Adrenal gland (tissue), 9 donors: ENCODE measurements at regions not wholly inside any gene's neighbourhood (a gene's known extent, or its start where the extent isn't known, plus 50 kb on each side); places are given as distances from the start of the nearest gene placed in this dataset.

Experiments
- DNase-seq, 7 donors: peaks; one replicate each; pipeline ENCODE4 v3.0.0-alpha.2; 2019 to 2020
- H3K27ac ChIP-seq, 5 donors: fragments of 200-600 bp; sonication (generic) in 4 of 5; 1 replicate in 3 of 5; 2 replicates in 2 of 5; pipeline versions ENCODE4 v1.5.1 to v1.8.0; 2016 to 2020; ENCODE audit warnings: mild to moderate bottlenecking in 1 of 5
- H3K27me3 ChIP-seq: fragments of 200-600 bp; 2 replicates; pipeline ENCODE4 v1.8.0; 2021
- H3K36me3 ChIP-seq, 2 donors: fragments of 200-600 bp; replicated peaks in 1 of 2; 1 replicate in 1 of 2; 2 replicates in 1 of 2; pipeline versions ENCODE4 v1.5.1 to v1.8.0; 2018 to 2022
- H3K4me1 ChIP-seq, 2 donors: fragments of 200-600 bp; replicated peaks in 1 of 2; 1 replicate in 1 of 2; 2 replicates in 1 of 2; pipeline versions ENCODE4 v1.5.1 to v1.8.0; 2018 to 2021
- H3K4me3 ChIP-seq, 4 donors: fragments of 200-600 bp; sonication (generic) in 3 of 4; one replicate each; pipeline ENCODE4 v1.5.1; 2016 to 2018
- H3K9me3 ChIP-seq, 3 donors: fragments of 200-600 bp; sonication (generic) in 1 of 3; replicated peaks in 1 of 3; 1 replicate in 2 of 3; 2 replicates in 1 of 3; pipeline versions ENCODE4 v1.5.1 to v1.8.0; 2016 to 2021
- POLR2A ChIP-seq, 2 donors: fragments of 450-650 bp; IDR thresholded peaks; one replicate each; pipeline ENCODE4 v1.6.1; 2017; ENCODE audit warnings: antibody characterized with exemption in 2 of 2, mild to moderate bottlenecking in 2 of 2, moderate library complexity in 1 of 2
- WGBS, 4 donors: extraction: QIAGEN DNeasy Blood & Tissue Kit in 2 of 4; methylation state at CpG; one replicate each; pipeline versions ENCODE4 v1.1.5 to v1.1.7; 2013 to 2017; 5-methylcytosine and 5-hydroxymethylcytosine counted together
- intact Hi-C, 2 donors: fragments of 100-400 bp; cut with DNase I; formaldehyde crosslinking; loops; one replicate each; pipeline versions ENCODE4 v1.14.1 to v1.15.0; 2022 to 2023
- TF ChIP-seq, protein P1 (sequence below), 6 experiments: fragments of 450-650 bp in 4 of 6; fragments of 200-600 bp in 2 of 6; sonication (generic) in 1 of 6; IDR thresholded peaks; 1 replicate in 5 of 6; 2 replicates in 1 of 6; pipeline versions ENCODE4 v1.5.1 to v1.8.0; 2016 to 2021; ENCODE audit warnings: antibody characterized with exemption in 6 of 6, mild to moderate bottlenecking in 2 of 6, moderate library complexity in 1 of 6
- donor health status: healthy with polysubstance abuse.
- donor health status: Bipolar disorder and iron deficiency.
- donor health status: DM: yes; HTN: yes; CAD: no.
- donor health status: DM: no; HTN: no; CAD: no.
- donor health status: DM: no; HTN: no; CAD: no.

DNA sequence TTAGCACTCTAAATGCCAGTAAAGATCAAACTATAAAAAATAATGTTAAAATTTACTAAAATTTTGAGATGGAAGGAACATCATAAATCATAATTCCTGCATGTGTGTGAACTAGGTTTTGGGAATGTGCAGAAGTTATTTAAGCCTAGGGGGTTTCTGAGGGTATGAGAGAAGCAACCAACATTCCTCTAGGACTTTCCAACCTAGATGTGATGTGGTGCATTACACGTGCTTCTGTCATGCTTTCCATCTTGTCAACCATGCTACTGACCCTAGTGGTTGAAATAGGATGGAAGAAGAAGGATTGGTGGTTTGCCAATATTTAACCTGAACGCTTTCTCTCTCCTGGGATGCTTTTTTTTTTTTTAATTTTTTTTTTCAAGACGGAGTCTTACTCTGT, 209.3 kb downstream of the AEBP2 start:
- Histone ChIP-seq H3K27me3 (no peaks in the 10 kb centered on the region), H3K9me3 (no peaks in the 10 kb centered on the region), H3K36me3 (no peaks in the 10 kb centered on the region), H3K4me3 (no peak overlapping the region), H3K27ac (no peak overlapping the region), H3K4me1 (peaks cover 0 to 7% of the 10 kb centered on the region in 2 donors)
- intact Hi-C loops: no loop called here
- TF ChIP-seq, protein P1, sequence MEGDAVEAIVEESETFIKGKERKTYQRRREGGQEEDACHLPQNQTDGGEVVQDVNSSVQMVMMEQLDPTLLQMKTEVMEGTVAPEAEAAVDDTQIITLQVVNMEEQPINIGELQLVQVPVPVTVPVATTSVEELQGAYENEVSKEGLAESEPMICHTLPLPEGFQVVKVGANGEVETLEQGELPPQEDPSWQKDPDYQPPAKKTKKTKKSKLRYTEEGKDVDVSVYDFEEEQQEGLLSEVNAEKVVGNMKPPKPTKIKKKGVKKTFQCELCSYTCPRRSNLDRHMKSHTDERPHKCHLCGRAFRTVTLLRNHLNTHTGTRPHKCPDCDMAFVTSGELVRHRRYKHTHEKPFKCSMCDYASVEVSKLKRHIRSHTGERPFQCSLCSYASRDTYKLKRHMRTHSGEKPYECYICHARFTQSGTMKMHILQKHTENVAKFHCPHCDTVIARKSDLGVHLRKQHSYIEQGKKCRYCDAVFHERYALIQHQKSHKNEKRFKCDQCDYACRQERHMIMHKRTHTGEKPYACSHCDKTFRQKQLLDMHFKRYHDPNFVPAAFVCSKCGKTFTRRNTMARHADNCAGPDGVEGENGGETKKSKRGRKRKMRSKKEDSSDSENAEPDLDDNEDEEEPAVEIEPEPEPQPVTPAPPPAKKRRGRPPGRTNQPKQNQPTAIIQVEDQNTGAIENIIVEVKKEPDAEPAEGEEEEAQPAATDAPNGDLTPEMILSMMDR (IDR thresholded peaks at IDR 0.05): no peak
- TF ChIP-seq POLR2A (IDR thresholded peaks at IDR 0.05): no peak
- 72 to 96% (median 91%) methylated on average over 3 of the region's 3 CpGs for WGBS, 4 donors
- DNase-seq: no peak

DNA sequence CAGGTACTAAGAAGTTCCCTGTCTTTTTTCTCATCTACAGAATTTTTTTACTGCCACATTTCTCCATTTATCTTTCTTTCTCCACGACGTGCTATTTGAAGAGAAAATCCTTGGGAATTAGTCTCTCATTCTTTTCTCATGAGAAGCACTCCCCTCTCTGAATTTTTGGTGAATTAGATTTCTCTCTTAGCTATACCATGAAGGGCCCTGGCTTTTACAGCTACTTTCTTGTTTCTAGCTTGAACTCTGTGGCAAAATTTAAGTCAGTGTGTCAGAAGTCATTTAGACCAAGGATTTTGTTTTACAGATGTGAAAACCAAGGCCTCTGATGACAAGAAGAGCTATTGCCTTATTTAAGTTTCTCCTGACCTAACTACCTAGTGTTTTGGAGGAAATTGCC, 213.1 kb downstream of the AEBP2 start:
- no peak for DNase-seq
- intact Hi-C loops: no loop called here
- Histone ChIP-seq H3K27me3 (no peaks in the 10 kb centered on the region), H3K27ac (no peak overlapping the region), H3K4me3 (no peak overlapping the region), H3K9me3 (no peaks in the 10 kb centered on the region), H3K36me3 (no peaks in the 10 kb centered on the region), H3K4me1 (peaks cover 0 to 7% of the 10 kb centered on the region in 2 donors)
- no peak for TF ChIP-seq POLR2A (IDR thresholded peaks at IDR 0.05)
- TF ChIP-seq, protein P1 (IDR thresholded peaks at IDR 0.05): no peak
- WGBS, 4 donors: 17 to 43% (median 31%) methylated on average over 2 of the region's 2 CpGs

DNA sequence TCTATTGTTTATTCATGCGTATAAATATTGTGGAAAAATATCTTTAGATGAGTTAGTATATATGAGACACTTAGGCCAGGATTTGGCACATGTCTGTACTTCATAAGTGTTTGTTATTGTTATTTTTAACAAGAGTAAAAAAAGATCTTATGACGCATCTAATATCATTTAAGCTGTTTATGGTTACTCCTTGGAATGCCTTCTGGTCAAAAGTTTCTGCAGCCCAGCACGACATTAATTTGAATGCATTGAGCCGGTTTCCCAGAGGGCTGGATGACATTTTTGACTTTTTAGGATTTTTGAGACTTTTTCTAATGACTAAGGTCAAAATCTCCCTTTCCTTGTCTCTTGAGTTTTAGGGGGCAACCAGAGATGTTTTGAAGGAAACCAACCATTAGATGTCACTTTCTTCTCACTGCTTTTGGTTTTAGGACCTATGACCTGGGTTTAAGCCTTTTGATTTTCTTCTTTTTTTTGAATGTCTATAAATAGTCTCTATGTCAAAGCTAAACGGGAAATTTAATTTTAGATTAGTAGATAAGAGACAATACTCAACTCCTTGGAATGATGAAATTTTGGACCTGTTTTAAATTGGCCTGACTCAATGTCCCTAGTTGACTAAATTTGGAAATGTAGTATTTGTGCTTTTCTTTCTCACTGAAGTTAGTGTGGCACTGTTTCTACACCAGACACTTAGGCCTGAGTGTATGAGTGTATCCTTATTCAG, 215.5 kb downstream of the AEBP2 start:
- DNase-seq: no peak

DNA sequence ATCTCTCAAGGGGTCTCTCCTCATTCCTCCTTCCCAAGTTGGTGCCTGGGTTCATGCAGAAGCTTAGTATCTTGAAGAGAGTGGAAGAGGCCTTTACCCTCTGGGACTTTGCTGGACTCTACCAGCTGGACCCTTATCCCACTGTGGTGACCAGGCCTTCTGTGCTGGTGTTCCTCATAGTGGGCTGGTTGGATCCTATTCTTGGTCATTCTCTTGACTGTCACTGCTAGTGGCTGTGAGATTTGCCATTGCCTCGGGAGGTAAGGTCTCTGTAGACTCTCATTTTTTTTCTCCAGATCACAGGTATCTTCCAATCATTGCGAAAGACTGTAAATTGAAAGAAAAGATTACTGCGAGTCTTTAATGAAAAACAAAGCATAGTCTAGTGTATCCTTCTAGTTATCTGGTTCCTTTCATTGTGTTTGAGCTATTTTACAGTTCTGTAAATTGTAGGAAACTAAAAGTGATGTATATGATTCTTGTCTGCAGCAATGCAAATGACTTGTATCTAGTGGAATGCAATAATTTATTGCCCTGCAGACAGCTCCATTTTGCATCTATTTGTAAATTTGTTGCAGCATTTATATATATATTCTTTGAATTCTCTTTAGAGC, 217.9 kb downstream of the AEBP2 start:
- Histone ChIP-seq H3K27ac (no peak overlapping the region), H3K36me3 (no peaks in the 10 kb centered on the region), H3K9me3 (no peaks in the 10 kb centered on the region), H3K4me3 (no peak overlapping the region), H3K4me1 (no peaks in the 10 kb centered on the region), H3K27me3 (no peaks in the 10 kb centered on the region)
- DNase-seq: no peak
- intact Hi-C loops: no loop called here
- no peak for TF ChIP-seq POLR2A (IDR thresholded peaks at IDR 0.05)
- TF ChIP-seq, protein P1 (IDR thresholded peaks at IDR 0.05): no peak
- 89 to 95% (median 93%) methylated on average over 3 of the region's 3 CpGs for WGBS, 4 donors

More for the DNA sequence above, 215.5 kb downstream of the AEBP2 start:
- H3K27me3 ChIP-seq: no peaks in the 10 kb centered on the region
- TF ChIP-seq, protein P1 (IDR thresholded peaks at IDR 0.05): no peak
- TF ChIP-seq POLR2A (IDR thresholded peaks at IDR 0.05): no peak
- H3K27ac ChIP-seq: peak overlapping the region in 1 of 5 donors; percentile 69
- no peaks in the 10 kb centered on the region for H3K36me3 ChIP-seq
- no peaks in the 10 kb centered on the region for H3K9me3 ChIP-seq
- no peak overlapping the region for H3K4me3 ChIP-seq
- WGBS, 4 donors: 65 to 67% (median 65%) methylated on average over 5 of the region's 5 CpGs
- intact Hi-C loops: no loop called here
- H3K4me1 ChIP-seq: no peaks in the 10 kb centered on the region
